RWPE2 (cell line): ENCODE measurements at regions not wholly inside any gene's neighbourhood (a gene's known extent, or its start where the extent isn't known, plus 50 kb on each side); places are given as distances from the start of the nearest gene placed in this dataset.

Experiments used
- ATAC-seq: fragments of 200-7000 bp; cut with Tn5 transposase; 3 replicates; pipeline ENCODE4 v1.9.1; 2021; ENCODE audit warnings: low read depth
- DNase-seq: peaks from one replicate; pipeline ENCODE4 v3.0.0-alpha.2; 2020; ENCODE audit warnings: low spot score
- H3K27ac ChIP-seq: fragments of 450-650 bp; 2 replicates; pipeline ENCODE4 v1.5.1; 2017; ENCODE audit warnings: mild to moderate bottlenecking; ENCODE audit not compliant: poor library complexity, severe bottlenecking
- H3K27me3 ChIP-seq: fragments of 250-450 bp; sonication (Bioruptor Pico); 2 replicates; pipeline ENCODE4 v1.5.1; 2021; ENCODE audit warnings: mild to moderate bottlenecking, moderate library complexity; ENCODE audit not compliant: insufficient read depth, poor library complexity, severe bottlenecking
- H3K36me3 ChIP-seq: fragments of 250-450 bp; sonication (Bioruptor Pico); 2 replicates; pipeline ENCODE4 v1.5.1; 2020; ENCODE audit warnings: low read depth, mild to moderate bottlenecking, moderate library complexity
- H3K4me1 ChIP-seq: fragments of 250-450 bp; sonication (Bioruptor Pico); 2 replicates; pipeline ENCODE4 v1.5.1; 2021; ENCODE audit warnings: mild to moderate bottlenecking, moderate library complexity; ENCODE audit not compliant: insufficient read depth, poor library complexity, severe bottlenecking
- H3K4me3 ChIP-seq: fragments of 250-450 bp; sonication (Bioruptor Pico); 2 replicates; pipeline ENCODE4 v1.5.1; 2021; ENCODE audit warnings: mild to moderate bottlenecking, moderate library complexity; ENCODE audit not compliant: severe bottlenecking
- H3K9me3 ChIP-seq: fragments of 250-450 bp; sonication (Bioruptor Pico); 2 replicates; pipeline ENCODE4 v1.5.1; 2021; ENCODE audit warnings: mild to moderate bottlenecking, moderate library complexity; ENCODE audit not compliant: severe bottlenecking
- CTCF ChIP-seq: fragments of 450-650 bp; IDR thresholded peaks from one replicate; pipeline ENCODE4 v1.5.1; 2017; ENCODE audit warnings: mild to moderate bottlenecking, moderate library complexity; ENCODE audit not compliant: poor library complexity, severe bottlenecking

- H3K4me3 ChIP-seq: no peak overlapping the region
- H3K27me3 ChIP-seq: no peaks in the 10 kb centered on the region
- H3K27ac ChIP-seq: no peak overlapping the region
- no peaks in the 10 kb centered on the region for H3K36me3 ChIP-seq
- no peak for TF ChIP-seq CTCF
- no peaks in the 10 kb centered on the region for H3K9me3 ChIP-seq
- ATAC-seq (no peak), DNase-seq (no peak)
- H3K4me1 ChIP-seq: no peaks in the 10 kb centered on the region
Observed at GRCh38 chr13:31462766-31463165, 263.0 kb downstream of the B3GLCT start.

- Histone ChIP-seq H3K27me3 (no peaks in the 10 kb centered on the region), H3K27ac (no peak overlapping the region), H3K4me3 (no peak overlapping the region), H3K4me1 (no peaks in the 10 kb centered on the region), H3K9me3 (no peaks in the 10 kb centered on the region), H3K36me3 (no peaks in the 10 kb centered on the region)
- no peak for DNase-seq
- TF ChIP-seq CTCF: no peak
- ATAC-seq: no peak
Observed at GRCh38 chr13:31468114-31468902, 268.5 kb downstream of the B3GLCT start.

GRCh38 chr13:31469377-31469776 lies 269.6 kb downstream of the B3GLCT start:
- DNase-seq (no peak), ATAC-seq (no peak)
- Histone ChIP-seq H3K9me3 (no peaks in the 10 kb centered on the region), H3K27me3 (no peaks in the 10 kb centered on the region), H3K4me3 (no peak overlapping the region), H3K27ac (no peak overlapping the region), H3K36me3 (no peaks in the 10 kb centered on the region), H3K4me1 (no peaks in the 10 kb centered on the region)
- no peak for TF ChIP-seq CTCF

GRCh38 chr13:31476266-31476665 lies 263.1 kb upstream of the RXFP2 start:
- no peak for ATAC-seq
- H3K4me1 ChIP-seq: no peaks in the 10 kb centered on the region
- no peak overlapping the region for H3K4me3 ChIP-seq
- H3K27ac ChIP-seq: no peak overlapping the region
- no peaks in the 10 kb centered on the region for H3K36me3 ChIP-seq
- DNase-seq: no peak
- H3K9me3 ChIP-seq: no peaks in the 10 kb centered on the region
- H3K27me3 ChIP-seq: no peaks in the 10 kb centered on the region
- no peak for TF ChIP-seq CTCF

GRCh38 chr13:31476753-31477152 lies 262.6 kb upstream of the RXFP2 start:
- Histone ChIP-seq H3K36me3 (no peaks in the 10 kb centered on the region), H3K27ac (no peak overlapping the region), H3K27me3 (no peaks in the 10 kb centered on the region), H3K9me3 (no peaks in the 10 kb centered on the region), H3K4me1 (no peaks in the 10 kb centered on the region), H3K4me3 (no peak overlapping the region)
- no peak for TF ChIP-seq CTCF
- ATAC-seq (no peak), DNase-seq (no peak)
